ENCODE measurements at regions not wholly inside any gene's neighbourhood (a gene's known extent, or its start where the extent isn't known, plus 50 kb on each side); places are given as distances from the start of the nearest gene placed in this dataset.
"Not testable (repeated sequence)": the region's sequence is repeated elsewhere in the genome, so short reads cannot be mapped to it uniquely, and the experiment has no call there.

GRCh38 chr15:62413153-62413552 is 248.1 kb upstream of the C2CD4B start:
- no peak for TF ChIP-seq CTCF (IDR thresholded peaks at IDR 0.05; ENCODE audit: extremely low read depth, missing control alignments)
- no peak for DNase-seq (ENCODE audit: low spot score)

- TF ChIP-seq CTCF (IDR thresholded peaks at IDR 0.05; ENCODE audit: extremely low read depth, missing control alignments), result no peak
- no peak for DNase-seq (ENCODE audit: low spot score)
These were observed 248.7 kb upstream of the C2CD4B start for GRCh38 chr15:62413786-62414185.

GRCh38 chr15:62415498-62415897 is 250.4 kb upstream of the C2CD4B start:
- no peak for TF ChIP-seq CTCF (IDR thresholded peaks at IDR 0.05; ENCODE audit: extremely low read depth, missing control alignments)
- DNase-seq (ENCODE audit: low spot score), result no peak

- TF ChIP-seq CTCF (IDR thresholded peaks at IDR 0.05; ENCODE audit: extremely low read depth, missing control alignments), result no peak
- DNase-seq (ENCODE audit: low spot score), result no peak
These were observed 251.4 kb upstream of the C2CD4B start for GRCh38 chr15:62416526-62416925.

GRCh38 chr15:62417439-62417838 is 252.4 kb upstream of the C2CD4B start:
- DNase-seq (ENCODE audit: low spot score), result no peak
- no peak for TF ChIP-seq CTCF (IDR thresholded peaks at IDR 0.05; ENCODE audit: extremely low read depth, missing control alignments)

- DNase-seq (ENCODE audit: low spot score), result not testable (repeated sequence)
These were observed 253.4 kb upstream of the C2CD4B start for GRCh38 chr15:62418496-62418895.

GRCh38 chr15:62419192-62419591 is 254.1 kb upstream of the C2CD4B start:
- DNase-seq (ENCODE audit: low spot score), result no peak
- no peak for TF ChIP-seq CTCF (IDR thresholded peaks at IDR 0.05; ENCODE audit: extremely low read depth, missing control alignments)

- DNase-seq (ENCODE audit: low spot score), result not testable (repeated sequence)
These were observed 255.3 kb upstream of the C2CD4B start for GRCh38 chr15:62420371-62420770.

GRCh38 chr15:62421289-62421688 is 256.2 kb upstream of the C2CD4B start:
- no peak for DNase-seq (ENCODE audit: low spot score)
- TF ChIP-seq CTCF (IDR thresholded peaks at IDR 0.05; ENCODE audit: extremely low read depth, missing control alignments), result no peak
